Tibial nerve (tissue), 4 donors: ENCODE measurements at regions not wholly inside any gene's neighbourhood (a gene's known extent, or its start where the extent isn't known, plus 50 kb on each side); places are given as distances from the start of the nearest gene placed in this dataset.

Experiments used
- CTCF ChIP-seq, 5 experiments: fragments of 200-600 bp in 3 of 5; fragments of 450-650 bp in 2 of 5; sonication (generic) in 3 of 5; IDR thresholded peaks; one replicate each; pipeline ENCODE4 v1.5.1; 2016 to 2019; ENCODE audit warnings: antibody characterized with exemption in 5 of 5, mild to moderate bottlenecking in 3 of 5, moderate library complexity in 2 of 5
- EP300 ChIP-seq, 2 donors: sonication (generic); formaldehyde crosslinking; IDR thresholded peaks; one replicate each; pipeline ENCODE4 v1.6.1; 2017; ENCODE audit warnings: antibody characterized with exemption in 2 of 2, mild to moderate bottlenecking in 1 of 2
- POLR2A ChIP-seq, 2 donors: fragments of 450-650 bp; IDR thresholded peaks; one replicate each; pipeline ENCODE4 v1.6.1; 2017; ENCODE audit warnings: antibody characterized with exemption in 2 of 2, mild to moderate bottlenecking in 2 of 2, moderate library complexity in 2 of 2

DNA sequence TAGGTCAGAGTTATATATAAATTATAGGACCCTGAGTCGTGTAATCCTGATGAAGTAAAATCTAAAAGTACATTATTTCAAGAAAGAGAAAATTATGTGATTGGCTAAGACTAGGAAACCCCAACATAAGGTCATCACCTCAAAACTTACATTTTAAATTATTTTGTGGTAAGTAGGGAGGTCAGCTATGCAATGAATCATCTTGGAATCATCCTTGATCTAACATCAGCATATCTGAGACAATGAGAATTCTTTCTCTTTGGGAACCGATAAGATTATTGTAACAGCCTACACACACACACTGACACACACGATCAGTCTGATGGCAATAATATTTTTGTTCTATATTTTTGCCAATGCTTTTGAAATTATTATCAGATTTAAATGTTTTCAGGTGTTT is 904.8 kb upstream of the CHAC2 start:
- TF ChIP-seq POLR2A (IDR thresholded peaks at IDR 0.05), result no peak
- no peak for TF ChIP-seq CTCF (IDR thresholded peaks at IDR 0.05)
- no peak for TF ChIP-seq EP300 (IDR thresholded peaks at IDR 0.05)
